WTC11 (cell line): ENCODE measurements at regions not wholly inside any gene's neighbourhood (a gene's known extent, or its start where the extent isn't known, plus 50 kb on each side); places are given as distances from the start of the nearest gene placed in this dataset.

Experiments
- ATAC-seq: fragments of 200-7000 bp; cut with Tn5 transposase; 2 replicates; pipeline ENCODE4 v1.10.0; 2021; ENCODE audit warnings: mild to moderate bottlenecking, moderate library complexity
- CTCF ChIA-PET: fragments of 300-600 bp; sonication (Branson Sonifier 250); formaldehyde crosslinking; loops from one replicate; lab custom pipeline; 2021; ENCODE audit warnings: antibody characterized with exemption; lab: Charles Lee
- POLR2A ChIA-PET: fragments of 350-600 bp; sonication (Branson Sonifier 250); formaldehyde crosslinking; loops from one replicate; lab custom pipeline; 2021; ENCODE audit warnings: antibody characterized with exemption; lab: Charles Lee
- DNase-seq: peaks from one replicate; pipeline ENCODE4 v3.0.0; 2021; ENCODE audit warnings: low spot score
- H3K27ac Mint-ChIP-seq: 2 replicates; pipeline ENCODE4 v1.8.0; 2021; ENCODE audit warnings: mixed read lengths
- H3K27me3 Mint-ChIP-seq: 2 replicates; pipeline ENCODE4 v1.8.0; 2021; ENCODE audit warnings: low read depth, mild to moderate bottlenecking, moderate library complexity, mixed read lengths
- H3K36me3 Mint-ChIP-seq: 2 replicates; pipeline ENCODE4 v1.8.0; 2021; ENCODE audit warnings: mixed read lengths
- H3K4me1 Mint-ChIP-seq: 2 replicates; pipeline ENCODE4 v1.8.0; 2022; ENCODE audit warnings: mixed read lengths
- H3K4me3 Mint-ChIP-seq: 2 replicates; pipeline ENCODE4 v1.8.0; 2021; ENCODE audit warnings: mild to moderate bottlenecking, moderate library complexity, mixed read lengths
- H3K9me3 Mint-ChIP-seq: 2 replicates; pipeline ENCODE4 v1.8.0; 2021; ENCODE audit warnings: mixed read lengths
- FOXK1 ChIP-seq: sonication (generic); formaldehyde crosslinking; IDR thresholded peaks from 2 replicates; pipeline ENCODE4 v1.8.0; 2022; ENCODE audit warnings: mild to moderate bottlenecking, moderate library complexity, missing genetic modification reagents
- FOXP1 ChIP-seq: sonication (generic); formaldehyde crosslinking; IDR thresholded peaks from 2 replicates; pipeline ENCODE4 v1.8.0; 2022; ENCODE audit warnings: missing genetic modification reagents, mild to moderate bottlenecking, moderate library complexity, borderline replicate concordance
- JAZF1 ChIP-seq: fragments of 250-450 bp; sonication (Bioruptor Pico); IDR thresholded peaks from 2 replicates; pipeline ENCODE4 v1.9.0; 2021; ENCODE audit warnings: moderate library complexity, mild to moderate bottlenecking, inconsistent platforms
- KAT7 ChIP-seq: sonication (generic); formaldehyde crosslinking; IDR thresholded peaks from 2 replicates; pipeline ENCODE4 v1.8.1; 2023; ENCODE audit warnings: missing genetic modification reagents, mild to moderate bottlenecking, borderline replicate concordance
- NR1H2 ChIP-seq: sonication (generic); formaldehyde crosslinking; IDR thresholded peaks from 2 replicates; pipeline ENCODE4 v1.9.0; 2021; ENCODE audit warnings: mild to moderate bottlenecking, moderate library complexity, missing genetic modification reagents
- ZNF396 ChIP-seq: fragments of 250-450 bp; sonication (Bioruptor Pico); IDR thresholded peaks from 2 replicates; pipeline ENCODE4 v1.8.0; 2021; ENCODE audit warnings: mild to moderate bottlenecking, moderate library complexity, borderline replicate concordance
- ZNF416 ChIP-seq: fragments of 250-450 bp; sonication (Bioruptor Pico); IDR thresholded peaks from 2 replicates; pipeline ENCODE4 v1.9.0; 2021; ENCODE audit warnings: mild to moderate bottlenecking, inconsistent platforms
- ZNF423 ChIP-seq: fragments of 250-450 bp; sonication (Bioruptor Pico); IDR thresholded peaks from 2 replicates; pipeline ENCODE4 v2.1.2; 2022; ENCODE audit warnings: mild to moderate bottlenecking, moderate library complexity
- TF ChIP-seq, protein P1 (sequence below): sonication (generic); formaldehyde crosslinking; IDR thresholded peaks from 2 replicates; pipeline ENCODE4 v1.8.0; 2022; ENCODE audit warnings: mild to moderate bottlenecking, missing genetic modification reagents
- TF ChIP-seq, protein P2 (sequence below): fragments of 250-450 bp; sonication (Bioruptor Pico); IDR thresholded peaks from 2 replicates; pipeline ENCODE4 v1.9.0; 2021; ENCODE audit warnings: mild to moderate bottlenecking, borderline replicate concordance
- TF ChIP-seq, protein P3 (sequence below): sonication (generic); formaldehyde crosslinking; IDR thresholded peaks from 2 replicates; pipeline ENCODE4 v1.8.1; 2022; ENCODE audit warnings: missing genetic modification reagents, borderline replicate concordance
- TF ChIP-seq, protein P4 (sequence below): sonication (generic); formaldehyde crosslinking; IDR thresholded peaks from 2 replicates; pipeline ENCODE4 v1.8.1; 2023; ENCODE audit warnings: mild to moderate bottlenecking, moderate library complexity, missing genetic modification reagents

DNA sequence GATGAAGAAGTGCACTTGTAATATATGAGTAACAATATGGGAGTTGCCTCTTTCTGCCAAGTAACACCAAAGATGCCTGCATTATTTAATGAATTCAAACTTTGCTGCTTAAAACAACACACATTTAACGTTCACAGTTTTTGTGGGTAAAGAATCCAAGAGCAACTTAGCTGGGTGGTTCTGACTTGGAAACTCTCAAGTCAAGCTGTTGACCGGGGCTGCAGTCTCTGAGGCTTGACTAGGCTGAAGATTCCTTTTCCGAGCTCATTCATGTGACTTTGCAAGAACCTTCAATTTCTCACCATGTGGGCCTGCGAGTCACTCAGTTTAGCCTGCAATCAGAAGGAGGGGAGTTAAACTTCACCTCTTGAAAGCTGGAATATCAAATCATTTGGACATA, 53.0 kb upstream of the TRPC7 start:
- H3K4me3 Mint-ChIP-seq = no peak overlapping the region
- no peak for ATAC-seq
- no peak overlapping the region for H3K27ac Mint-ChIP-seq
- peaks cover 7% of the 10 kb centered on the region for H3K9me3 Mint-ChIP-seq
- POLR2A ChIA-PET = no interaction called here
- no peak for DNase-seq
- H3K27me3 Mint-ChIP-seq = peaks cover 31% of the 10 kb centered on the region
- CTCF ChIA-PET = interaction anchor here (0.9 to 2.9 kb wide), 4 partner anchors 13 to 168 kb away, joined by 3 to 11 read pairs (median 3); partner anchors contain the start of gene TRPC7
- TF ChIP-seq KAT7 (no peak), FOXP1 (CRISPR knock-in tag) (no peak), ZNF396 (no peak), FOXK1 (CRISPR knock-in tag) (no peak), ZNF423 (CRISPR knock-in tag) (no peak), ZNF416 (no peak), NR1H2 (CRISPR knock-in tag) (no peak), JAZF1 (CRISPR knock-in tag) (no peak)
- TF ChIP-seq, protein P1, sequence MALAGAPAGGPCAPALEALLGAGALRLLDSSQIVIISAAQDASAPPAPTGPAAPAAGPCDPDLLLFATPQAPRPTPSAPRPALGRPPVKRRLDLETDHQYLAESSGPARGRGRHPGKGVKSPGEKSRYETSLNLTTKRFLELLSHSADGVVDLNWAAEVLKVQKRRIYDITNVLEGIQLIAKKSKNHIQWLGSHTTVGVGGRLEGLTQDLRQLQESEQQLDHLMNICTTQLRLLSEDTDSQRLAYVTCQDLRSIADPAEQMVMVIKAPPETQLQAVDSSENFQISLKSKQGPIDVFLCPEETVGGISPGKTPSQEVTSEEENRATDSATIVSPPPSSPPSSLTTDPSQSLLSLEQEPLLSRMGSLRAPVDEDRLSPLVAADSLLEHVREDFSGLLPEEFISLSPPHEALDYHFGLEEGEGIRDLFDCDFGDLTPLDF (CRISPR knock-in tag) = no peak
- TF ChIP-seq, protein P2, sequence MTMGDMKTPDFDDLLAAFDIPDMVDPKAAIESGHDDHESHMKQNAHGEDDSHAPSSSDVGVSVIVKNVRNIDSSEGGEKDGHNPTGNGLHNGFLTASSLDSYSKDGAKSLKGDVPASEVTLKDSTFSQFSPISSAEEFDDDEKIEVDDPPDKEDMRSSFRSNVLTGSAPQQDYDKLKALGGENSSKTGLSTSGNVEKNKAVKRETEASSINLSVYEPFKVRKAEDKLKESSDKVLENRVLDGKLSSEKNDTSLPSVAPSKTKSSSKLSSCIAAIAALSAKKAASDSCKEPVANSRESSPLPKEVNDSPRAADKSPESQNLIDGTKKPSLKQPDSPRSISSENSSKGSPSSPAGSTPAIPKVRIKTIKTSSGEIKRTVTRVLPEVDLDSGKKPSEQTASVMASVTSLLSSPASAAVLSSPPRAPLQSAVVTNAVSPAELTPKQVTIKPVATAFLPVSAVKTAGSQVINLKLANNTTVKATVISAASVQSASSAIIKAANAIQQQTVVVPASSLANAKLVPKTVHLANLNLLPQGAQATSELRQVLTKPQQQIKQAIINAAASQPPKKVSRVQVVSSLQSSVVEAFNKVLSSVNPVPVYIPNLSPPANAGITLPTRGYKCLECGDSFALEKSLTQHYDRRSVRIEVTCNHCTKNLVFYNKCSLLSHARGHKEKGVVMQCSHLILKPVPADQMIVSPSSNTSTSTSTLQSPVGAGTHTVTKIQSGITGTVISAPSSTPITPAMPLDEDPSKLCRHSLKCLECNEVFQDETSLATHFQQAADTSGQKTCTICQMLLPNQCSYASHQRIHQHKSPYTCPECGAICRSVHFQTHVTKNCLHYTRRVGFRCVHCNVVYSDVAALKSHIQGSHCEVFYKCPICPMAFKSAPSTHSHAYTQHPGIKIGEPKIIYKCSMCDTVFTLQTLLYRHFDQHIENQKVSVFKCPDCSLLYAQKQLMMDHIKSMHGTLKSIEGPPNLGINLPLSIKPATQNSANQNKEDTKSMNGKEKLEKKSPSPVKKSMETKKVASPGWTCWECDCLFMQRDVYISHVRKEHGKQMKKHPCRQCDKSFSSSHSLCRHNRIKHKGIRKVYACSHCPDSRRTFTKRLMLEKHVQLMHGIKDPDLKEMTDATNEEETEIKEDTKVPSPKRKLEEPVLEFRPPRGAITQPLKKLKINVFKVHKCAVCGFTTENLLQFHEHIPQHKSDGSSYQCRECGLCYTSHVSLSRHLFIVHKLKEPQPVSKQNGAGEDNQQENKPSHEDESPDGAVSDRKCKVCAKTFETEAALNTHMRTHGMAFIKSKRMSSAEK (CRISPR knock-in tag) = no peak
- TF ChIP-seq, protein P3, sequence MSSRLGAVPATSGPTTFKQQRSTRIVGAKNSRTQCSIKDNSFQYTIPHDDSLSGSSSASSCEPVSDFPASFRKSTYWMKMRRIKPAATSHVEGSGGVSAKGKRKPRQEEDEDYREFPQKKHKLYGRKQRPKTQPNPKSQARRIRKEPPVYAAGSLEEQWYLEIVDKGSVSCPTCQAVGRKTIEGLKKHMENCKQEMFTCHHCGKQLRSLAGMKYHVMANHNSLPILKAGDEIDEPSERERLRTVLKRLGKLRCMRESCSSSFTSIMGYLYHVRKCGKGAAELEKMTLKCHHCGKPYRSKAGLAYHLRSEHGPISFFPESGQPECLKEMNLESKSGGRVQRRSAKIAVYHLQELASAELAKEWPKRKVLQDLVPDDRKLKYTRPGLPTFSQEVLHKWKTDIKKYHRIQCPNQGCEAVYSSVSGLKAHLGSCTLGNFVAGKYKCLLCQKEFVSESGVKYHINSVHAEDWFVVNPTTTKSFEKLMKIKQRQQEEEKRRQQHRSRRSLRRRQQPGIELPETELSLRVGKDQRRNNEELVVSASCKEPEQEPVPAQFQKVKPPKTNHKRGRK (CRISPR knock-in tag) = no peak
- TF ChIP-seq, protein P4, sequence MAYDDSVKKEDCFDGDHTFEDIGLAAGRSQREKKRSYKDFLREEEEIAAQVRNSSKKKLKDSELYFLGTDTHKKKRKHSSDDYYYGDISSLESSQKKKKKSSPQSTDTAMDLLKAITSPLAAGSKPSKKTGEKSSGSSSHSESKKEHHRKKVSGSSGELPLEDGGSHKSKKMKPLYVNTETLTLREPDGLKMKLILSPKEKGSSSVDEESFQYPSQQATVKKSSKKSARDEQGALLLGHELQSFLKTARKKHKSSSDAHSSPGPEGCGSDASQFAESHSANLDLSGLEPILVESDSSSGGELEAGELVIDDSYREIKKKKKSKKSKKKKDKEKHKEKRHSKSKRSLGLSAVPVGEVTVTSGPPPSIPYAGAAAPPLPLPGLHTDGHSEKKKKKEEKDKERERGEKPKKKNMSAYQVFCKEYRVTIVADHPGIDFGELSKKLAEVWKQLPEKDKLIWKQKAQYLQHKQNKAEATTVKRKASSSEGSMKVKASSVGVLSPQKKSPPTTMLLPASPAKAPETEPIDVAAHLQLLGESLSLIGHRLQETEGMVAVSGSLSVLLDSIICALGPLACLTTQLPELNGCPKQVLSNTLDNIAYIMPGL = no peak
- no peaks in the 10 kb centered on the region for H3K36me3 Mint-ChIP-seq
- H3K4me1 Mint-ChIP-seq = peaks cover 26% of the 10 kb centered on the region
